Thymus (tissue), 11 donors: ENCODE measurements at regions not wholly inside any gene's neighbourhood (a gene's known extent, or its start where the extent isn't known, plus 50 kb on each side); places are given as distances from the start of the nearest gene placed in this dataset.

Experiments used
- DNase-seq, 9 donors: peaks; one replicate each; pipeline ENCODE4 v3.0.0-alpha.2; 2013; ENCODE audit warnings: low spot score in 9 of 9, low read depth in 6 of 9, missing footprints in 1 of 9
- H3K27ac ChIP-seq, 2 donors: one replicate each; pipeline ENCODE4 v1.5.1; 2013; ENCODE audit warnings: control low read depth in 1 of 2, low read depth in 1 of 2, low read length in 1 of 2, mild to moderate bottlenecking in 1 of 2, moderate library complexity in 1 of 2
- H3K27me3 ChIP-seq, 2 donors: one replicate each; pipeline ENCODE4 v1.5.1; 2013; ENCODE audit warnings: low read length in 1 of 2; ENCODE audit not compliant: control insufficient read depth in 2 of 2, insufficient read depth in 1 of 2
- H3K36me3 ChIP-seq, 2 donors: one replicate each; pipeline ENCODE4 v1.5.1; 2013; ENCODE audit warnings: low read length in 1 of 2, mild to moderate bottlenecking in 1 of 2, moderate library complexity in 1 of 2; ENCODE audit not compliant: control insufficient read depth in 2 of 2, insufficient read depth in 2 of 2
- H3K4me1 ChIP-seq, 2 donors: one replicate each; pipeline ENCODE4 v1.5.1; 2013; ENCODE audit warnings: low read length in 2 of 2; ENCODE audit not compliant: control insufficient read depth in 2 of 2, insufficient read depth in 2 of 2
- H3K4me3 ChIP-seq, 2 donors: one replicate each; pipeline ENCODE4 v1.5.1; 2013; ENCODE audit warnings: low read length in 2 of 2, control low read depth in 1 of 2, mild to moderate bottlenecking in 1 of 2
- H3K9me3 ChIP-seq, 2 donors: one replicate each; pipeline ENCODE4 v1.5.1; 2013; ENCODE audit warnings: low read length in 1 of 2, mild to moderate bottlenecking in 1 of 2; ENCODE audit not compliant: control insufficient read depth in 2 of 2, insufficient read depth in 1 of 2
- WGBS: extraction: QIAGEN DNeasy Blood & Tissue Kit; methylation state at CpG from one replicate; pipeline ENCODE4 v1.1.7; 2013; 5-methylcytosine and 5-hydroxymethylcytosine counted together
- donor health status: healthy.

DNA sequence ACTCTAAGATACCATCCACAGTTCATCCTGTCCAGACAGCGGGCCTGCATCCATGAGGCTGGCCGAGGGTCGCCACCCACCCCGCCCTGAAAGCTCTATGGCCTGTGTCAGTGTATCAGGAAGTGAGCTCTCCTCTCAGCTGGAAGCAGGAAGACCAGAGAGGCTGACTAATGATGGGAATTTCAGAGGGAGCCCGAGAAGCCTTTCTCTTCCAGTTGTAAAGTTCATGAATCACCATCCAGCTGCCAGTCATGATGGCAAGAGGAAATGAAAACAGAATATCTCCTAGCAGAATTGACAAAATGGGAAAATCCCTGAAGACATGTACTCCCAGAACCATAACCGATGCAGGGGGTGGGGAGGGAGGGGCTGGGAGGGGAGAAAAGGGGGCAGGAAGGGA lies 109.6 kb upstream of the RPS6KA2 start:
- no peaks in the 10 kb centered on the region for H3K4me1 ChIP-seq
- no peaks in the 10 kb centered on the region for H3K9me3 ChIP-seq
- H3K27ac ChIP-seq, result no peak overlapping the region
- H3K36me3 ChIP-seq, result no peaks in the 10 kb centered on the region
- WGBS, result 95% methylated on average over 6 of the region's 6 CpGs
- no peak overlapping the region for H3K4me3 ChIP-seq
- H3K27me3 ChIP-seq, result no peaks in the 10 kb centered on the region
- no peak for DNase-seq

DNA sequence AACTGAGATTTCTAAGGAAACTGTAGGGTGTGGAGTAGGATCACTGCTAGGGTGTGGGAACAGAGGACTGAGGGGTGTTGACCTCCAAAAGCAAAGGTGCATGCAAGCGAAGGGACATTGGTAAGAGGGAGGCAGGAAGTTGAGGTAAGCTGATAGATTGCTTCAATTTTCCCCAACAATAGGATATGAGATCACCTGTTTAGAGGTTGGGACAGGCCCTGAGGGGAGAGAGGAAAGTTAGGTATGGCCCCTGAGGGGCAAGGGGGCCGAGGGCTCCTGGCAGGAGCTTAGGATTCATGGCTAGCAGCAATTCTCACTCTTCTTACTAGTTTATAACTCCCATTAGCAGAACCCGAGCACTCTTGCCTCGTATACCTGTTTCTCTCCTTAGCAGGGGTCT lies 106.8 kb upstream of the RPS6KA2 start:
- Histone ChIP-seq H3K4me1 (peaks cover 1 to 7% of the 10 kb centered on the region in 2 donors), H3K36me3 (no peaks in the 10 kb centered on the region), H3K27me3 (no peaks in the 10 kb centered on the region), H3K4me3 (no peak overlapping the region), H3K9me3 (no peaks in the 10 kb centered on the region), H3K27ac (no peak overlapping the region)
- WGBS, result 42% methylated on average over 4 of the region's 4 CpGs
- no peak for DNase-seq

- no peak overlapping the region for H3K4me3 ChIP-seq
- no peaks in the 10 kb centered on the region for H3K36me3 ChIP-seq
- H3K9me3 ChIP-seq, result no peaks in the 10 kb centered on the region
- H3K27me3 ChIP-seq, result no peaks in the 10 kb centered on the region
- DNase-seq, result peak in 1 of 9 donors; percentile 47
- no peak overlapping the region for H3K27ac ChIP-seq
- 78% methylated on average over 5 of the region's 5 CpGs for WGBS
- H3K4me1 ChIP-seq, result peaks cover 6 to 12% of the 10 kb centered on the region in 2 donors
These were observed 102.6 kb upstream of the RPS6KA2 start for GRCh38 chr6:166729658-166730057.

DNA sequence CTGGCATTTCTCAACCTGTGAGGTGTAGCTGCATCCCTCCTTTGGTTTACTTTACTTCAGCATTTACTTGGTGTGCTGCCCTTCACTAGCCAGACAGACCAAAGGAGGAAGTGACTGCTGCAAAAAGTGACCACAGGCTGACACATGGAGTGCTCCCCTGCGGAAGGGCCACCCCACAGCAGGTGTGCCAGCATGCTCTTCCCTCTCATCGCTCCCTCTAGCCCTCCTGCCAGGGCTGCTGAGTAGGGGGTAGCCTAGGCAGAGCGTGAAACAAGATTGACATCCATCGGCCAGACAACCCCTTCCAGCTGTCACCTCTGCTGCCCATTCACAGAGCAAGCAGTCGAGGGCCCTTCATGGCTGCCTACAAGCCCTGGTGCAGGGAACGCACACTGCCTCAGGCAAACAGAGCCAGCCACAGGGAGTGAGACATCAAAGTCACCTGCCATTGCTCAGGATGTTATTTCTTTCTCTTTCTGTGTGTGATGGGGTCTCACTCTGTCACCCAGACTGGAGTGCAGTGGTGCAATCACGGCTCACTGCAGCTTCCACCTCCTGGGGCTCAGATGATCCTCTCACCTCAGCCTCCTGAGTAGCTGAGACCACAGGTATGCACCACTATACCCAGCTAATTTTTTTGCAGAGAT lies 102.0 kb upstream of the RPS6KA2 start:
- H3K27ac ChIP-seq, result no peak overlapping the region
- peak in 1 of 9 donors; percentile 47 for DNase-seq
- 61% methylated on average over 7 of the region's 7 CpGs for WGBS
- no peaks in the 10 kb centered on the region for H3K9me3 ChIP-seq
- no peaks in the 10 kb centered on the region for H3K27me3 ChIP-seq
- no peak overlapping the region for H3K4me3 ChIP-seq
- peaks cover 6 to 12% of the 10 kb centered on the region in 2 donors for H3K4me1 ChIP-seq
- H3K36me3 ChIP-seq, result no peaks in the 10 kb centered on the region

- H3K4me3 ChIP-seq, result no peak overlapping the region
- peaks cover 6 to 12% of the 10 kb centered on the region in 2 donors for H3K4me1 ChIP-seq
- no peaks in the 10 kb centered on the region for H3K36me3 ChIP-seq
- H3K27me3 ChIP-seq, result no peaks in the 10 kb centered on the region
- H3K27ac ChIP-seq, result no peak overlapping the region
- WGBS, result 93% methylated on average over 7 of the region's 7 CpGs
- DNase-seq, result no peak
- no peaks in the 10 kb centered on the region for H3K9me3 ChIP-seq
These were observed 99.2 kb upstream of the RPS6KA2 start for GRCh38 chr6:166726201-166726600.

GRCh38 chr6:166725571-166725970 lies 98.5 kb upstream of the RPS6KA2 start:
- no peak for DNase-seq
- Histone ChIP-seq H3K9me3 (no peaks in the 10 kb centered on the region), H3K27me3 (no peaks in the 10 kb centered on the region), H3K27ac (no peak overlapping the region), H3K36me3 (no peaks in the 10 kb centered on the region), H3K4me3 (no peak overlapping the region), H3K4me1 (peaks cover 6 to 12% of the 10 kb centered on the region in 2 donors)
- WGBS, result 93% methylated on average over 15 of the region's 15 CpGs

DNA sequence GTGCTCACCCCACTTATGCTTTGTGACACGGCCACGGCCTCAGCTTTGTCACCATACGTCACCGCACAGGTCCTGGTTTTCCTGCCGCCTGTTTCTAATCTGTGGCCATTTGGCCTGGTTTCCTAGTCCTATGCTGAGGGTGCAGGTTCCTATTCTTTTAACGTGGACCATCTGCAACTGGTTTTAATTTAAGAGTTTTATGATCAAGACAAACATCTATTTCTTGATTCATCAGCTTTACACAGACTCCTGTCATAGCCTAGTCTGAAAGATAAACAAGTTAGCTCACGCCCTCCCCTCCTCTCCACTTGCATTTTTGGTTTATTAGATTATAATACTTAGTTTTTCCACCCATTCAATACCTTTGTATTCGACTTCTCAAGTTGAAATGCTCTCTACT lies 97.5 kb upstream of the RPS6KA2 start:
- Histone ChIP-seq H3K4me1 (peaks cover 6 to 12% of the 10 kb centered on the region in 2 donors), H3K27ac (no peak overlapping the region), H3K36me3 (no peaks in the 10 kb centered on the region), H3K4me3 (no peak overlapping the region), H3K9me3 (no peaks in the 10 kb centered on the region), H3K27me3 (no peaks in the 10 kb centered on the region)
- 95% methylated on average over 8 of the region's 8 CpGs for WGBS
- no peak for DNase-seq

GRCh38 chr6:166722785-166723184 lies 95.7 kb upstream of the RPS6KA2 start:
- Histone ChIP-seq H3K4me3 (no peak overlapping the region), H3K27ac (no peak overlapping the region), H3K27me3 (no peaks in the 10 kb centered on the region), H3K9me3 (no peaks in the 10 kb centered on the region), H3K4me1 (no peaks in the 10 kb centered on the region), H3K36me3 (no peaks in the 10 kb centered on the region)
- WGBS, result 98% methylated on average over 11 of the region's 11 CpGs
- no peak for DNase-seq

DNA sequence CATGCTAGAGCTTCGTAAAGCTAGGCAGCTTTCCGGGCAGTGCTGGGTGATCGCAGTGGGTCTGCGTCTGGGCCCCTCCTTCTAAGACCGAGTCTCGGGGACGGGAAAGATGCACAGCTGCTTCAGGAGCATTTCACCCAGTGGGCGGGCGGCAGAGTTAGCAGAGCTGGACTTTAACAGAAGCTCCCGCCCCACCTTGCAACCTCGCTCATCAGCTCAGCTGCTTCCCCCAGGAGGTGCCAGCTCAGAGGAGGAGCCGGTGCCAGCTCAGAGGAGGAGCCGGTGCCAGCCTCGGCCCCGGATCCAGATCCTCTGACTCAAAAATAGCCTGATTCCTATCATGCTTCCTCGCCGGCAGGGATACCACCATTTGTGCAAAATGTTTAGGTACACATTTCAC lies 94.5 kb upstream of the RPS6KA2 start:
- WGBS, result 96% methylated on average over 17 of the region's 17 CpGs
- DNase-seq, result no peak

More for the DNA sequence above, 94.5 kb upstream of the RPS6KA2 start:
- no peaks in the 10 kb centered on the region for H3K9me3 ChIP-seq
- no peaks in the 10 kb centered on the region for H3K36me3 ChIP-seq
- H3K27me3 ChIP-seq, result no peaks in the 10 kb centered on the region
- H3K27ac ChIP-seq, result no peak overlapping the region
- H3K4me3 ChIP-seq, result no peak overlapping the region
- H3K4me1 ChIP-seq, result no peaks in the 10 kb centered on the region
